GM18511 (cell line): ENCODE measurements at regions not wholly inside any gene's neighbourhood (a gene's known extent, or its start where the extent isn't known, plus 50 kb on each side); places are given as distances from the start of the nearest gene placed in this dataset.
A peak's percentile ranks its signal among the peaks of the same experiment; 100 is the strongest.
"Not testable (repeated sequence)": the region's sequence is repeated elsewhere in the genome, so short reads cannot be mapped to it uniquely, and the experiment has no call there.

Experiments
- ATAC-seq: cut with Tn5 transposase; IDR thresholded peaks from one replicate; pipeline ENCODE4 v1.9.1; 2021; ENCODE audit warnings: mild to moderate bottlenecking, moderate library complexity; ENCODE audit not compliant: unreplicated experiment

DNA sequence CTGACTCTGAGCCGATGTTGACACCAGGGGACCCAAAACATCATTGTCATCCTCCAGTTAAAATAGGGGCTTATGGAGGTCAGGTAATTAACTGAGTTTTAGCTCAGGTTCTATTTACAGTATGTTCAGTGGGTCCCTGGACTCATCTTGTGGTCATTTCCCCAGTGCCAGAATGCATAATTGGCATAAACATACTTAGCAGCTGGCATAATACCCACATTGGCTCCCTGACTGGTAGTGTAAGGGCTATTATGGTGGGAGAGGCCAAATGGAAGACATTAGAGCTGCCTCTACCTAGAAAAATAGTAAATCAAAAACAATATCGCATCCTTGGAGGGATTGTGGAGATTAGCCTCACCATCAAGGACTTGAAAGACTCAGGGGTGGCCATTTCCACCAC lies 350.9 kb downstream of the C12orf75 start:
- no peak for ATAC-seq

DNA sequence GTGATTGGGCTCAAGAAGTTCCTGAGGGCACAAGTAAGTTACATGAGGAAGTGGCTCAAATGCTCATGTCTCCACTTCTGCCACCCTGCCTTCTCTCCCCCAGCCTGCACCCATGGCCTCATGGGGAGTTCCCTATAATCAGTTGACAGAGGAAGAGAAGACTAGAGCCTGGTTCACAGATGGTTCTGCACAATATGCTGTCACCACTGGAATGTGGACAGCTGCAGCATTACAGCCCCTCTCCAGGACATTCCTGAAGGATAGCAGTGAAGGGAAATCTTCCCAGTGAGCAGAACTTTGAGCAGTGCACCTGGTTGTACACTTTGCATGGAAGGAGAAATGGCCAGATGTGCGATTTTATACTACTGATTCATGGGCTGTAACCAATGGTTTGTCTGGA lies 352.3 kb downstream of the C12orf75 start:
- ATAC-seq: not testable (repeated sequence)

DNA sequence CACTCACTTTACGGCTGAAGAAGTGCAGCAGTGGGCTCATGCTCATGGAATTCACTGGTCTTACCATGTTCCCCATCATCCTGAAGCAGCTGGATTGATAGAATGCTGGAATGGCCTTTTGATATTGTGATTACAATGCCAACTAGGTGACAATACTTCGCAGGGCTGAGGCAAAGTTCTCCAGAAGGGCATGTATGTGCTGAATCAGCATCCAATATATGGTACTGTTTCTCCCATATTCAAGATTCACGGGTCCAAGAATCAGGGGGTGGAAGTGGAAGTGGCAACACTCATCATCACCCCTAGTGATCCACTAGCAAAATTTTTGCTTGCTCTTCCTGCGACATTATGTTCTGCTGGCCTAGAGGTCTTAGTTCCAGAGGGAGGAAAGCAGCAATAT lies 353.3 kb downstream of the C12orf75 start:
- not testable (repeated sequence) for ATAC-seq

DNA sequence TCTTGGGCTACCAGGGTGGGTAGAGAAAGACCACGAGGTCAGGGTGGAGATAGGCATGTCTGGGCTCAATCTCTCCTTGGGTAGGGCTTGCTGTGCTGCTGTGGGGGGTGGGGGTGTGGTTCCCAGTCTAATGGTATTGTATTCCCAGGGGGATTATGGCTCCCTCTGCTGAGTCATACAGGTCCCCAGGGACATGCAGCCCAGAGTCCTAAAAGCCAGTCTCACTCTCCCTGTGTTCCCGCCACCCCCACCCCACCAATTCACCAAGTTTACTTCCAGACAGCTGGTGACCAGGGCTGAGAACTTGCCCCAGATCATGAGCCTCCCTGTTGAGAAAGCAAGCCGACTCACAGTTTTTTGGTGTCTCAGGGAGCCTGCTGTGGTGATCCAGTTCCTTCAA lies 367.6 kb downstream of the C12orf75 start:
- ATAC-seq: no peak

DNA sequence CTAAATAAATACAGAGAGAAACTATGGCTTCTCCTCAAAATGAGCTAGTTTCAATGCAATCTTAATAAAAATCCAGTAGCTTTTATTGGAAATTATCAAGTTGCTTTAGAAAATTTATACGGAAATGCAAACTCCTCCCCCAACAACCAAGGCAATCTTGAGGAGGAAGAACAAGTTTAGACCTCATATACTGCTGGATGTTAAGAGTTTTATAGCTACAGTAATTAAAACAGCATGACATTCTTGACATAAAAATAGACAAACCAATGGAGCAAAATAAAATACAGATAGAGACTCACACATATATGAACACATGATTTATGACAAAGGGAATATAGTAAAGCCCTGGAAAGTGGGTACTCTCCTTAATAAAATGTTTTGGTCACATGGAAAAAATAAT lies 368.7 kb downstream of the C12orf75 start:
- ATAC-seq: no peak

DNA sequence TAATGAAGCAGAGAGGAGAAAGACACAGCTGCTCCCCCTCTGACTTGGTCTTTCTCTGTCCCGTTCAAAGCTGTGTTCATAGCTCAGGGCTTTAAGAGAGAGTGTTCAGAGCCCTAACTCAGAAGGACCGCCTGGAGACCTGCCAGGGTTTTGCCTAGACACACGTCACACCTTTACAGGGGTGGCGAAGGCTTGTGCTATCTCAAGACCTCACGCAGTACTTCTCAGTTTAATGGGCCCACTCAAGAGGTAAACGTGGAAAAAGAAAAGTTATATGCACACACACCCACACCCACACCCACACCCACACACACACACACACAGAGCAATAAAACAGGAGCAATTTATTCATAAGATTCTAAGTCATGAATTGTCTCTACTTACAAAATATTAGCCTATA lies 374.3 kb downstream of the C12orf75 start:
- no peak for ATAC-seq

DNA sequence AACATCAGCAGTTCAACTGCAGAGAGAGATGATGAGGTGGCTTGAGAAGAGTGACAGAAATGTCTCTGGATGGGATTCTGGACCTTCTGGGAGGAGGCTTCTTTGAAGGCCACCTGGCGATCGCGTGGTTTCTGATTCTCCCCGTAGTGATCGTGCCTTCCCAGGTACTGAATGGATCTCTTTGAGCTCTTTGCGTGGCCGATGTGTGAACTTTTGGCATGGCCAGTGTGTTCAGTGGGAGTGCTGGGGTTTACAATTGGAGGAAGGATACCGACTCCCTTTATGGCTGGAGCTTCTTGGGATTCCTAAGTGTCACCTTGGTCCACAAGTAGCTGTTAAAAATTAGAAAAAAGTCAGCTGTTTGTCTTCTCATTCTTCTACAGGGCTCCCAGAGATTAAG lies 374.7 kb downstream of the C12orf75 start:
- ATAC-seq: no peak

DNA sequence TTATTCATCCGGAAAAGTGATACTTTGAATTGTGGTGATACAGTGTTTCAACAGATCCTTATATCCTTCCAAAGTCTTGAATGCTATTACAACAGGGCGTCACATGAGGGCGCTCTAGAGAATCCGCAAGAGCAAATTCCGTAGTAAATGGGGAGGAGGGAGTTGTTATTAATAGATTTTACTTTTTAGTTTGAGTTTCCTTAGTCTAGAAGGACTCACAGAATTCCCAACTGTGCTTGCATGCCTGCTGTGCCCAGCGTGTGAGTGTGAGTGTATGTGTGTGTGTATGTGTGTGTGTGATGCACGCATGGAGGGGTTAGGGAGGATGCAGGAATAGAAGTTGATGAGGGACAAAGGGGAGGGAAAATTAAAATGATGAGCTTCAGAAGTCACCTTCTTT lies 375.3 kb downstream of the C12orf75 start:
- ATAC-seq: no peak

DNA sequence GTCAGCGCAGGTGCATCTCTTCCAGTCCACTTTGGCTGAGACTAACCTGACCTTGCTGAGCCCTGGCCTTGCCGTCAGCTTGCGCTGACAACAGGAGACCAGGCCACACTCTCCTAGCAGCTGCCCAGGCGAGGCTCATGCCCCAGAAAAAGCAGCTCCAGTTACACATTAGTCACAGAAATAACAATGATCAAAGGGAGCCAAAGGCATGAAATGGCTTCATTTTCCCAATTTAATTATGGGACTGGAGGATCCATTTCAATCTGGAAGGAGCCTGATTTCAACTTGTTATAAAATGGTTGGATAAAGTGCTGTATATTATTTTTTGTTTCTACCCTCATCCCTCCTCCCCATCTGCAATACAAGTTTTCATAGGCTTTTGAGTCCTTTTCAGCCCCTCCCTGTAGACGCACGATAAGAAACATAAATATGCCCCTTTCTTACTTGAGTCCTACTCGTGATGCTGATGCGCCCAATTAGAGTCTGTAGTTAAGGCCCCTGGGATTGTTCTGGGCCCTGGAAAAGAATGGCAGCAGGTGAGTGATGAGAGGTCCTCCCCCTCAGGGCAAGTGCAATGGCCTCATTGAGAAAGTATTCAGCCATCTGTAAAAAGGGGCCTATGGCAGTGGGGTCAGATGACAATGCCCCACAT lies 376.0 kb downstream of the C12orf75 start:
- no peak for ATAC-seq

DNA sequence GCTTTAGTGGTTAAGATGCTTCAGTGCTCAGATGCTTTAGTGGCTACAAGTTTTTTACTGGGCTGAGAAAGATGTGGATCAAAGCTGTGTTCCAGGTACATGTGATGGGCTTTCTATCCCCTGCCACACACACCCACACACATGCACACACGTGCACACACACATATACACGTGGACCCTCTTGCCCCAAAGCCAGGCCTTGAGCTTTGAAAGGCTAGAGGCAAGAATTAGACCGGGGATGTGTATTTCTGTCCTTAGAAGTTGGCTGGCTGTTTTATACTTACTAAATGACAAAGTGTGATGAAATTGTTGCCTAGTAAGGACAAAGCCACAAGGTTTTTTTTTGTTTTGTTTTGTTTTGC lies 376.5 kb downstream of the C12orf75 start:
- no peak for ATAC-seq

DNA sequence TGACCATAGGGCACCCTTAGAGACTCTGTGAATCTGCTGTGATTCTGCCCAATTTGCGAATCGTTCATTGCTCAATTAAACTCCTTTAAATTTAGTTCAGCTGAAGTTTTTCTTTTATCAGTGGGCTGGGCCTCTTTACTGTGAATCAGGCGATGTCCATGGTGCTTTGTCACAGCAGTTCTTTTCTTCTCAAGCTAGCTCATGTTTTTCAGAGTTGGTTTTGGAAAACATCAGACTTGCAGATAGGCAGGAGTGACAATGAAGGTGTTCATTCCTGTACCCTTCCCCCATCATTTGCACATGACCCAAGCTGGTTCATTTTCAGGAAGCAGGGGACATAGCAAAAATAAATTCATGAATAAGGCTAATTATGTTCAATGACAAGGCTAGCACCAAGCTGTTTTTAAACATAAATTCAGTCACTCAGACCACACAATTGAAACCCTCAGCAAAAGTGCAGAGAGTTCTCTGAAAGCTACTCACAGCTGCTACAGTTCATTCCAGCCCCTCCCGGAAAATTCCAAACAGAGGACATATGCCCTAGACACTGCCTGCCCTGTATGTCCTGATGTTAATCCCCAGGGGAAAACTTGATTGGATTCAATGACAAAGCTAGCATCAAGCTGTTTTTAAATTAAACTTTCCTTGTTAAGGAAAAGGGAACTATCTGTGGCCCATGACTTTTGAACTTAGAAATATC lies 383.3 kb downstream of the C12orf75 start:
- ATAC-seq: no peak

DNA sequence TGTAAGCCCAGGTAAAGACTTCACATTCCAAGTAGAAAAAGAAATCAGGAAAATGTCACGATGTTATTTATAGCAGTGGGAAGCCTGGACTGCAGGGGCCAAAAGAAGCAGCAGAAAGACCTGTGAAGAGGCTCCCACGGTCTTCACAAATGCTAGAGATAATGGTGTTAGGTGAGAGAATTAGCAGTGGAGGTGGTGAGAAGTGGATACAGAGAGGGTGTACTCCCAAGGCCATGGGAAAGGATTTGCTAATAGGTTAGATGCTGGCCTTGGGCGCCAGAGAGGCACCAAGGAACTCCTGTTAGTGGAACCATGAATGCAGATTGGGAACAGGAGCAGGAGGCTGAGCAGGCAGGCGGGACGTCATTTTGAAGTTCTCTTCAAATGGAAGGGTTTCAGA lies 386.1 kb downstream of the C12orf75 start:
- no peak for ATAC-seq

DNA sequence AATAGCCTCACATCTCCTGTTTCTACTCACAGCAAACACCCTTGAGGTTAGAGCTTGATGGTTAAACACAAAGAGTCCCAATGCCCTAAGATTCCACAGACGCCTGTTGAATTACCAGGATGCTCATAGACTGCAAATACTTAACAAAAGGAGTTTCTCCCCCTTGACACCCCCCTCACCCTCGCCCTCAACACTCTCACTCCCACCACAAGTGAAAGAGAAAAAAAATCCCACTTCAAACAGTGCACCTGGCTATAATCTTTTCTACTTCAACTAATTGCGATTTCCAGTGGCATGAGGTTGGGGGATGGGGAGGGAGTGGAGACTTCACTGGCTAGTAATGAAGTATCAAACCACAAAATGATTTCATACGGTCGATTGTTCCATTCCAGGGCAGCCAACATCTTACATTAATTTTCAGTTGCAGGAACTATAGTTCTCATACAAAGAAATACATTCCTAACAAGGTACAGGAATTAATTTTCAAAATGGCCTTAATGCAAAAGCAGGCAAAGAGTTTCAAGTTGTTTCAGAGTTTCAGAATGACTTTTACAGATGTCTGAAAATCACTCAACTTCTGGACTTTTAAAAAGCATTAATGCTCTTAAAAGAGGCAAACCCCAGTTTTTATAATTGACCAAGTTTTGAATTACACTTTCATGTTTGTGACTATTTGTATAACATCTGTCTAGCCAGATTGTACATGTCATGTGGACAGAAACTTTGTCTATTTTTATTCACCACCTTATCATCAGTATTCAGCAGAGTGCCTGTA lies 390.7 kb downstream of the C12orf75 start:
- peak; percentile 76 for ATAC-seq

DNA sequence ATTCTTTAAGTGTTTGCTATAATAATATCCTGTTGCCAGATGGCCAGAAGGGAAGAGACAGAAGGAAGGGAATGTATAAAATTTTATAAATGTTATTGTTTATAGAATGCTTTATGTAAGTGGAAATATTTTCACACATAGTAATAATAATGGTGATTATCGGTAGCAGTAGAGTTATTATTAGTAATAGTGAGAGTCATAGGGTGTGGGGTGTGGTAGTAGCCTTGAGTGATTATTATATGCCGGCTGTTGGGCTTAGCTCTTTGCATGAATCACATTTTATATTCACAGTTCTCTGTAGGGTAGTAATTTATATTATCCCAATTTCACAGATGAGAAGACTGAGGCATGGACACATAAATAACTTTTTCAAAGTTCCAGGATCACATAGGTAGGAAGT lies 391.4 kb downstream of the C12orf75 start:
- ATAC-seq: no peak

DNA sequence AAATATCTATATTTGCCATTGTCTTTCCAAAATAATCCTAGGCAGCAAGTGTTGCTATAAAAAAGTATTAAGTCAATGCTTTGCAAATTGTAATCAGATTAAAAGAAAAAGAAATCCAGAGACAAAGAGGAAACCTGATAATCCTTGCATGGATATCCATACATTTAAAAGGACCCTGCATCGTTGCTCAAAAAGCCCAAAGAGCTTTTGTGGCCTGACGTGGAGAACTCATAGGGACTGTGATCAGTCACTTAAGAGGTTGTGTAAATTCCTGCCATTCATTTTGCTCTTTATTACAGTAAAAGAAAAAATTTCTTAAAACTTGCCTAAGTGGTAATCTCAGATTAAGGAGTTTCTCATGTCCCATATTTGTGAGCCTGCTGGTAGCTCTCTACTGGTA lies 392.6 kb downstream of the C12orf75 start:
- ATAC-seq: no peak

DNA sequence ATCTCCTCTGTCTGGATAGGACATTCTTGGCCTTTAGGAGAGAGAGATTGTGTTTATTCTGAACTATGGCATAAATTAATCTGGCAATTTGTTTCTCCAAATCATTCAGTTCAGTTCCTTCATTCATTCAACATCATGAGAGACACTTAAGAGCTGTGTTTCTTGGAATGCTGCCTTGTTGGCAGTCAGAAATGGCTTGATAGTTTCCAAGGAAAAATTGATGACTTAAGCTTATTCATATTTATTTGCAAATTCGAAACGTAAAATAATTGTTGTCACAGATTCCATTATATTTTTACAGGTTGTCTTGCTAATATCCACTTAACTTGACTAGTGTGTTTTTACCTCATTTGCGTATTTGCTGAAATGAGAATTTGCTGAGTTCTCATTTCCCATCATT lies 393.0 kb downstream of the C12orf75 start:
- ATAC-seq: no peak

DNA sequence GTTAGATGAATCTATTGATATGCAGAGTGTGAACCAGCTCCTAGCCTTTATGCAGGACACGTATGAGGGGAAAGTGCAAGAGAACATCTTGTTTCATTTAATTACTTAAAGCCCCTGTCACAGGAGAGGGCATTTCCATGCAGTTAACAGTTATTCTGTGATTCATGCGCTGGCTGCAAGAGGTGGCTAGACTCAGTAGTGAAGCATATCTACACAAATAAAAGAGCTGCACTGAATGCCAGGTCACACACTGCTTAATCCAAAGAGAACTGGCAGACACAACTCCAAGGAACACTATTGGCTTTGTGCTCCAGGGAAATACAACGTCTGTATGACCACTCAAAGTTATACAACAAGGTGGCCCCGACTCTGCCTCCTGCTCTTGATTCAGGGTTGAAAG lies 394.1 kb downstream of the C12orf75 start:
- ATAC-seq: no peak

DNA sequence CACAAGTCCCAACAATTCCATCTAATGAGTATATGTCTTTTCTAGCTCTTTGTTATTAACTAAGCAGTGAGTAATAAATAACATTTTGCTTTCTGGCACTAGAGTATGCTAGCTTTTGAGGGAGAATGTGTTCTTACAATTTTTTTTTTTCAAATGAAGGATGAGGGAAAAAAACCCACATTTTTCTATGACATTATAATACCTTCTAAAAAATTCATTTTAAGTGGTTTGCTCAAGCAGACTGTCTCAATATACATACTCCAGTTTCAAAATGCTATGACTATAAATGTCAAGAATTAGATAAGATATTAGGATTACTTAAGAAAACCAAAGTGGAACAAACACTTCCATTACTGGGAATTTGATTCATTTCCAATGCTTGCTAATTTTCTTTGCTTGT lies 394.6 kb downstream of the C12orf75 start:
- ATAC-seq: no peak

DNA sequence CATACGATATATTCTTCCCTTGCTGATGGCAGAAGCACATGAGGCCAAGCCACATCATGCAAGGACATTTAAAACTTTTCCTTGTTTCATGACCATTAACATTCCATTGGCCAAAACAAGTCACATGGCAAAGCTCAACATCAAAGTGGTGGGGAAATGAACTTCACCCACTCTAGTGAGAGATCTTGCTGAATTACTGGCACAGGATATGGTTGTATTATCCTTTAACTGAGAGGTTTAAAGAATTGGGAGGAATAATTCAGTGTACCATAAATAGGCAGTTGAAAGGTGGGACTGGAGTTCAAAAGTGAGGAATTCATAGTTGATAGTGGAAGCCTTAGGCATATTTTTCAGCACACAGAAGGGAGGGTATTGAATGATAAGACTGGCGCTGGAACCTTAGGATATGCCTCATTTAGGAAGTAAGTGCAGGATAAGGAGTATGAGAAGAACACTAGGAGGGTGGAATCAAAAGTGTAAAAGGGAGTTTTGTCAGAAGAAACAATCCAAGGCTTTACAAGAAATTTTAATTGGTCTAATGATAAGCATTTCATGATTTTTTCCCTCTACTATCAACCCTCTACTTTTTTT lies 398.8 kb downstream of the C12orf75 start:
- ATAC-seq: no peak

DNA sequence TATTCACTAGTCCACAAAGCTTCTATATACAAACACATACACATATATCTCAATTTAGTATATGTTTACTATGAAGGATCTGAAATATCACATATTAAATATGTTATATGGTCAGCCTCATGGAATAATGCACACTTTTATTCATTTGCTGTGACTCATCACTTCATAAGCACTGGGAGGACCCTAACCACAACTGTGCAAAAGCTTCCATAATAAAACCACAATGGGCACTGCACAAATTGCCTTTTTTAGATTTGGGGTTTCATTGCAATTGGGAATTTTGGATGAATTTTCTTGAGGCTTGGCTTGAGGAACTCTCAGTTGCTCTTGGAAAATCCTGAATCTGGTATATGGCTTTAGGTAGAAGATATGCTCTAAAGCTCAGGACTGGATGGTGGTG lies 399.4 kb downstream of the C12orf75 start:
- no peak for ATAC-seq

DNA sequence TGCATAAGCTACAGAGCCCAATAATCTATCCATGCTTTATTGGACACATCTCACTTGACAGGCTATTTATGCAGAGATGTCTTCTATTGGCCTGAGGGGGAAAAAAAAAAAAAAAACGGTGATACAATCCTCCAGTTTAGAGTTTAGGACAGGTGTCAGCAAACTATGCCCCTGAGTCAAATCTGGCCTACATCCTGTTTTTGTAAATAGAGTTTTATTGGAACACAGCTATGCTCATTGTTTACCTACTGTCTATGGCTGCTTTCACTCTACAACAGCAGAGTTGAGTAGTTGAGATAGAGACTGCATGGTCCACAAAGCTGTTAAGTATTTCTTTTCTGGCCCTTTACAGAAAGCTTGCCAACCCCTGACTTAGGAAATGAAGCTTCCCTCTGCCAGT lies 403.1 kb downstream of the C12orf75 start:
- no peak for ATAC-seq

DNA sequence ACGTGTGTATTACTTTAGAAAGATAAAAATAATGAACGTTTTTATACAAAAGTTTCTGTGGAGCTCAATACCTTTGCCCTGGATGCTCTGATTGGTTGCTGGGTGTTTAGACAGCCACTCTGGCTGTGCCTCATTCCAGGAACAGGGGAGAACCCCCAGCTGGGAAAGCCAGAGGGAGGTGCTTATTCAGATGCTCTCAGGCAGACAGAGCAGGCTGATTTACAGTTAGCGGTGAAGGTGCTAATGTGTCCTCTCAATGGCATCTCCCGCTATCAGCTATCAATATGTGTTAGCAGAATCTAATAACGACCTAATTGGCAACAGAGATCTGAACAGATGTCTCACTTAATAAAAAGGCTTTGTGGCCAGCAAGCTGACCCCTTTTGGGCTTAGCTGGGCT lies 402.3 kb downstream of the NUAK1 start:
- no peak for ATAC-seq
